Spleen (tissue), 11 donors: ENCODE measurements at regions not wholly inside any gene's neighbourhood (a gene's known extent, or its start where the extent isn't known, plus 50 kb on each side); places are given as distances from the start of the nearest gene placed in this dataset.

ENCODE experiments used
- DNase-seq: peaks from one replicate; pipeline ENCODE4 v3.0.0-alpha.2; 2020
- H3K27ac ChIP-seq, 8 donors: fragments of 200-600 bp; sonication (generic) in 7 of 8; 1 replicate in 4 of 8; 2 replicates in 4 of 8; pipeline versions ENCODE4 v1.5.0 to v1.8.0; 2016 to 2021; ENCODE audit warnings: inconsistent platforms in 4 of 8, mild to moderate bottlenecking in 4 of 8, moderate library complexity in 1 of 8
- H3K27me3 ChIP-seq, 7 donors: fragments of 200-600 bp; sonication (generic) in 6 of 7; replicated peaks in 1 of 7; 1 replicate in 4 of 7; 2 replicates in 3 of 7; pipeline versions ENCODE4 v1.5.0 to v1.8.0; 2016 to 2021; ENCODE audit warnings: inconsistent platforms in 3 of 7, mild to moderate bottlenecking in 1 of 7
- H3K36me3 ChIP-seq, 6 donors: fragments of 200-600 bp; sonication (generic) in 5 of 6; 1 replicate in 4 of 6; 2 replicates in 2 of 6; pipeline versions ENCODE4 v1.5.0 to v1.8.0; 2016 to 2021; ENCODE audit warnings: inconsistent platforms in 2 of 6
- H3K4me1 ChIP-seq, 6 donors: fragments of 200-600 bp; sonication (generic) in 5 of 6; 1 replicate in 3 of 6; 2 replicates in 3 of 6; pipeline versions ENCODE4 v1.5.0 to v1.8.0; 2016 to 2021; ENCODE audit warnings: inconsistent platforms in 3 of 6
- H3K4me3 ChIP-seq, 8 donors: fragments of 200-600 bp; sonication (generic) in 7 of 8; 1 replicate in 4 of 8; 2 replicates in 4 of 8; pipeline versions ENCODE4 v1.5.0 to v1.8.0; 2016 to 2021; ENCODE audit warnings: inconsistent platforms in 4 of 8, mild to moderate bottlenecking in 4 of 8, moderate library complexity in 2 of 8
- H3K9me3 ChIP-seq, 8 donors: fragments of 200-600 bp; sonication (generic) in 7 of 8; 1 replicate in 4 of 8; 2 replicates in 4 of 8; pipeline versions ENCODE4 v1.5.0 to v1.8.0; 2016 to 2021; ENCODE audit warnings: inconsistent platforms in 4 of 8
- POLR2A ChIP-seq, 3 donors: fragments of 450-650 bp; IDR thresholded peaks; one replicate each; pipeline ENCODE4 v1.5.1; 2017; ENCODE audit warnings: antibody characterized with exemption in 3 of 3, mild to moderate bottlenecking in 1 of 3
- POLR2AphosphoS5 ChIP-seq, 3 donors: sonication (generic); formaldehyde crosslinking; IDR thresholded peaks; one replicate each; pipeline ENCODE4 v1.5.1; 2017; ENCODE audit warnings: antibody characterized with exemption in 3 of 3
- whole genome bisulfite sequencing, 5 donors: extraction: QIAGEN DNeasy Blood & Tissue Kit in 3 of 5; methylation state at CpG; one replicate each; pipeline versions ENCODE4 v1.1.5 to v1.1.7; 2013 to 2018; 5-methylcytosine and 5-hydroxymethylcytosine counted together
- intact Hi-C: fragments of 100-400 bp; cut with DNase I; formaldehyde crosslinking; loops from one replicate; pipeline ENCODE4 v1.15.0; 2023; ENCODE audit warnings: low total_unique reads
- TF ChIP-seq, protein P1 (sequence below), 11 experiments: fragments of 200-600 bp in 7 of 11; fragments of 450-650 bp in 4 of 11; sonication (generic) in 4 of 11; IDR thresholded peaks in 8 of 11; conservative IDR thresholded peaks in 3 of 11; 1 replicate in 7 of 11; 2 replicates in 4 of 11; pipeline versions ENCODE4 v1.4.0 to v1.8.0; 2016 to 2021; ENCODE audit warnings: antibody characterized with exemption in 11 of 11, inconsistent platforms in 4 of 11, mild to moderate bottlenecking in 1 of 11
- donor health status: healthy with polysubstance abuse.
- donor health status: DM: no; HTN: no; CAD: no; lungs with moderate emphysema.
- donor health status: DM: no; HTN: no; CAD: no.
- donor health status: Bipolar disorder and iron deficiency.
- donor health status: healthy.
- donor health status: DM: no; HTN: no; CAD: no.
- donor health status: DM: yes; HTN: yes; CAD: no.

DNA sequence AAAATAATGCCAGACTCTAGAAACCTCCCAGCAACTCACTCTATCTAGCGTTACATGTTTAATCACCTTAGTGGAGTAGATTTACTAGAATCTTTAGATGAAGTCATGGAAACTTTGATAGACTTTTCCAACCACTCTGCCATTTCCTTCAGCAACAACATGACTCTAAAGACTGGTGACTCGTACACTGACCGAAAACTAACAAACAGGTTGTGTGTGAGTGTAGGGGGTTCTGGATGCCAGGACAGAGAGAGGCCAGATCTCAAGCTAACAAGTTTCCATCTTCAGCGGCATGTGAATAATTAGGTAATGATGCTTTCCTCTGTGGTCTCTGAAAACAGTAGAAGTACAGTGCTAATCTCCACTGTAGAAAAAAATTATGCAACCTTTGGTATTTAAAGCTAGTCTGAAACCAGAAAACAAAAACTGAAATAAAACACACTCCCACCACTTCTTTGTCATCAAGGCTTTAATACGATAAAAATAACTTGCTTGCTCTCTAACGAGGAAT, 286.4 kb downstream of the PRDM5 start:
- intact Hi-C loops = no loop called here
- no peaks in the 10 kb centered on the region for H3K36me3 ChIP-seq
- 81 to 90% (median 85%) methylated on average over 6 of the region's 6 CpGs for WGBS, 5 donors
- H3K4me1 ChIP-seq = no peaks in the 10 kb centered on the region
- DNase-seq = no peak
- no peak overlapping the region for H3K4me3 ChIP-seq
- no peaks in the 10 kb centered on the region for H3K9me3 ChIP-seq
- no peak overlapping the region for H3K27ac ChIP-seq
- H3K27me3 ChIP-seq = no peaks in the 10 kb centered on the region
- TF ChIP-seq, protein P1, sequence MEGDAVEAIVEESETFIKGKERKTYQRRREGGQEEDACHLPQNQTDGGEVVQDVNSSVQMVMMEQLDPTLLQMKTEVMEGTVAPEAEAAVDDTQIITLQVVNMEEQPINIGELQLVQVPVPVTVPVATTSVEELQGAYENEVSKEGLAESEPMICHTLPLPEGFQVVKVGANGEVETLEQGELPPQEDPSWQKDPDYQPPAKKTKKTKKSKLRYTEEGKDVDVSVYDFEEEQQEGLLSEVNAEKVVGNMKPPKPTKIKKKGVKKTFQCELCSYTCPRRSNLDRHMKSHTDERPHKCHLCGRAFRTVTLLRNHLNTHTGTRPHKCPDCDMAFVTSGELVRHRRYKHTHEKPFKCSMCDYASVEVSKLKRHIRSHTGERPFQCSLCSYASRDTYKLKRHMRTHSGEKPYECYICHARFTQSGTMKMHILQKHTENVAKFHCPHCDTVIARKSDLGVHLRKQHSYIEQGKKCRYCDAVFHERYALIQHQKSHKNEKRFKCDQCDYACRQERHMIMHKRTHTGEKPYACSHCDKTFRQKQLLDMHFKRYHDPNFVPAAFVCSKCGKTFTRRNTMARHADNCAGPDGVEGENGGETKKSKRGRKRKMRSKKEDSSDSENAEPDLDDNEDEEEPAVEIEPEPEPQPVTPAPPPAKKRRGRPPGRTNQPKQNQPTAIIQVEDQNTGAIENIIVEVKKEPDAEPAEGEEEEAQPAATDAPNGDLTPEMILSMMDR (IDR thresholded peaks at IDR 0.05 in 8 of 11, conservative IDR thresholded peaks at IDR 0.05 in 3 of 11) = no peak
- TF ChIP-seq POLR2A (IDR thresholded peaks at IDR 0.05) (no peak), POLR2AphosphoS5 (IDR thresholded peaks at IDR 0.05) (no peak)

DNA sequence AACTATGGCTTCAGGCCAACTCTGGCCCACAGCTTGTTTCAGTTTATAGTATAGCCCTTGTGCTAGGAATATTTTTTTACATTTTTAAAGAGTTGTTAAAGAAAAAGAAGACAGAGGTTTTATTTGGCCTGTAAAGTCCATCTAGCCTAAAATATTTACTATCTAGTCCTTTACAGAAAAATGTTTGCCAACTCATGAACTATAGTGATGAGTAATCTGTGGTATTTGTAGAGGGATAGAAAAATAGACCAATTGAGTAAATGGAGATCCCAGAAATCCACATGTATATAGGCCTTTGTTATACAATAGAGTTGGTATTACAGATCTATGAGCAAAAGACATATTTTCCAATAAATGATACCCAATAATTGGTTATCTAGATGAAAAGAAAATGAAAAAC, 288.7 kb downstream of the PRDM5 start:
- H3K27ac ChIP-seq = no peak overlapping the region
- no peaks in the 10 kb centered on the region for H3K36me3 ChIP-seq
- TF ChIP-seq, protein P1 (IDR thresholded peaks at IDR 0.05 in 8 of 11, conservative IDR thresholded peaks at IDR 0.05 in 3 of 11) = no peak
- TF ChIP-seq POLR2AphosphoS5 (IDR thresholded peaks at IDR 0.05) (no peak), POLR2A (IDR thresholded peaks at IDR 0.05) (no peak)
- intact Hi-C loops = no loop called here
- peaks cover 0 to 3% (median under 1%) of the 10 kb centered on the region in 8 donors for H3K9me3 ChIP-seq
- no peak for DNase-seq
- H3K27me3 ChIP-seq = no peaks in the 10 kb centered on the region
- H3K4me3 ChIP-seq = no peak overlapping the region
- no peaks in the 10 kb centered on the region for H3K4me1 ChIP-seq

DNA sequence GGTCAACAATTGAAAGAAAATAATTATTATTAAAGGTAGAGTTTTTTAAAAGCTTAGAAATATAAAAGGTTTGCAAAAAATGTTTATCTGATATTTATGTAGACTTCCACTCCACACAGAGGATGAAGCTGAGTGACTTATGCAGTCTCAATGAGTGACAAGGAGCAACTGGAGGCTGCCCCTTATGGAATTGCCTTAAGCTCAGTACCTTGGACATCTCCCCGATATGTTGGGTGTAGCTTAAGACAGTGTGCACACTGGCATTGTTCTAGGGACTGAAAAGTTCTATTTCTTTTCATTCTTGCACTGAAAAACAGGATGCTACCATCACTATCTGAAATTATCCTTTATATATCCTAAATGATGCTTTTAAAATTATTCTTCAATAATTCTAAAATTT, 292.1 kb downstream of the PRDM5 start:
- intact Hi-C loops = no loop called here
- Histone ChIP-seq H3K9me3 (peaks cover 0 to 16% (median 7%) of the 10 kb centered on the region in 8 donors), H3K27ac (no peak overlapping the region), H3K27me3 (no peaks in the 10 kb centered on the region), H3K36me3 (no peaks in the 10 kb centered on the region), H3K4me3 (no peak overlapping the region), H3K4me1 (no peaks in the 10 kb centered on the region)
- DNase-seq = no peak
- 62 to 77% (median 69%) methylated on average over 1 of the region's 1 CpG for WGBS, 5 donors
- no peak for TF ChIP-seq POLR2A (IDR thresholded peaks at IDR 0.05)
- TF ChIP-seq POLR2AphosphoS5 (IDR thresholded peaks at IDR 0.05) = no peak
- TF ChIP-seq, protein P1 (IDR thresholded peaks at IDR 0.05 in 8 of 11, conservative IDR thresholded peaks at IDR 0.05 in 3 of 11) = no peak

DNA sequence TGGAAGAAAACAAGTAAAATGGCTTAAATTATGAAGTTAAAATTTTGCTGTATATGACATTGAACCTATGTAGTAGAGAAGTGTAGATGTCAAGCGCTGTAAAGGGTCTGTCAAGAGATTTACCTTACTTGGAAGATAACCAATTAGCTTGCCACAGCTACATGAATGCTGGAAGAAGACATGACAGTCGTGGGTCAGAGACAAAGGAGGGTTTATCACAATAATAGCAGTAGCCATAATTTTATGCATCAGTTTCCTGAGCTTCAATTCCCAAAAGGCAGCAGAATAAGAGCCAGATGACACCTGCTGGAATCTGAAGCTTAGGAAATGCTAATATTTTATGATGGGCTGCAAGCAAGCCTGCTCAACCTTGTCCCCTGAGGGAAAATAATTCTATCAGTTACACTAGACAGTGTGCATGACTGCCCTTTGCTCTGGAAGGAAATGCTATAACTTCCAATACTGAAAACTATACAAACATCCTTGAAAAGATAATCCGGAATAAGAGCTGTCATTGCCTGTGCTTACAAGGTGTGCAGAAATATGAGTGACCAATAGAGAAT, 292.9 kb downstream of the PRDM5 start:
- intact Hi-C loops = no loop called here
- no peak overlapping the region for H3K27ac ChIP-seq
- no peak for DNase-seq
- H3K9me3 ChIP-seq = peaks cover 0 to 16% (median 7%) of the 10 kb centered on the region in 8 donors
- TF ChIP-seq, protein P1 (IDR thresholded peaks at IDR 0.05 in 8 of 11, conservative IDR thresholded peaks at IDR 0.05 in 3 of 11) = no peak
- no peak for TF ChIP-seq POLR2A (IDR thresholded peaks at IDR 0.05)
- TF ChIP-seq POLR2AphosphoS5 (IDR thresholded peaks at IDR 0.05) = no peak
- no peak overlapping the region for H3K4me3 ChIP-seq
- no peaks in the 10 kb centered on the region for H3K36me3 ChIP-seq
- H3K27me3 ChIP-seq = no peaks in the 10 kb centered on the region
- 58 to 72% (median 63%) methylated on average over 3 of the region's 3 CpGs for WGBS, 5 donors
- H3K4me1 ChIP-seq = no peaks in the 10 kb centered on the region
